OCI-M2 (cell line): ENCODE measurements at regions not wholly inside any gene's neighbourhood (a gene's known extent, or its start where the extent isn't known, plus 50 kb on each side); places are given as distances from the start of the nearest gene placed in this dataset.

ENCODE experiments used
- DNase-seq: peaks from one replicate; lab custom pipeline; 2025; ENCODE audit not compliant: unreplicated experiment; lab: John Stamatoyannopoulos, UW

DNA sequence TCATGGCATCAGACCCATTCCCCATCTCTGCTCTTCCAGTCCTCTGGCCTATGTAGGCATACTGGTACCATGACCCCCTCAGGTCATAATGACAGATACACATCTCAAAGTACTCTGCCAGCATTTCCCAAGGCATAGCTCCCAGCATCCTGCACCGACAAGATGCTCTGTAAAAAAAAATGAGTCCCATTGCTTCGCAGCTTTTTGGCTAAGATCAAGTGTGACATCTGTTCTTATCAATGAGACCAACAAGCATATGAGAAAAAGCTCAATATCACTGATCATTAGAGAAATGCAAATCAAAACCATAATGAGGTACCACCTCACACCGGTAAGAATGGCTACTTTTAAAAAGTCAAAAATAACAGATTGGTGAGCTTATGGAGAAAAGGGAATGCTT is 463.9 kb upstream of the PROK2 start:
- DNase-seq: no peak

DNA sequence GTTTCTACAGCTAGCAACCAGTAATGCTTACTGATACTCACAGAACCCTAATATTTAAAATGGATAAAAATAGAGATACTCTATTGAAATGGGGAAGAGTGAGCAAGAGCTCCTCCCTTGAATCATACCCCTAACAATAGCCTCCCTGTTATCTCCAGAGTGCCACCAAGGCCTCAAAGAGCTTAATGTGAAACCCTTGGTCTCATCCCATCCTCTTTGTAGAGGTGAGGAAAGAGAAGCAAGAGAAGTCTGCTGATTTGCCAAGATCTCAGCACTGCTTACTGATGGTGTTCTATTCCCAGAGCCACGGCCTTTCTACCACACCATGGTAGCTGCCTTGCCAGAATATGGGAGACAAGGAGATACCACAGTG is 463.4 kb upstream of the PROK2 start:
- DNase-seq: no peak

DNA sequence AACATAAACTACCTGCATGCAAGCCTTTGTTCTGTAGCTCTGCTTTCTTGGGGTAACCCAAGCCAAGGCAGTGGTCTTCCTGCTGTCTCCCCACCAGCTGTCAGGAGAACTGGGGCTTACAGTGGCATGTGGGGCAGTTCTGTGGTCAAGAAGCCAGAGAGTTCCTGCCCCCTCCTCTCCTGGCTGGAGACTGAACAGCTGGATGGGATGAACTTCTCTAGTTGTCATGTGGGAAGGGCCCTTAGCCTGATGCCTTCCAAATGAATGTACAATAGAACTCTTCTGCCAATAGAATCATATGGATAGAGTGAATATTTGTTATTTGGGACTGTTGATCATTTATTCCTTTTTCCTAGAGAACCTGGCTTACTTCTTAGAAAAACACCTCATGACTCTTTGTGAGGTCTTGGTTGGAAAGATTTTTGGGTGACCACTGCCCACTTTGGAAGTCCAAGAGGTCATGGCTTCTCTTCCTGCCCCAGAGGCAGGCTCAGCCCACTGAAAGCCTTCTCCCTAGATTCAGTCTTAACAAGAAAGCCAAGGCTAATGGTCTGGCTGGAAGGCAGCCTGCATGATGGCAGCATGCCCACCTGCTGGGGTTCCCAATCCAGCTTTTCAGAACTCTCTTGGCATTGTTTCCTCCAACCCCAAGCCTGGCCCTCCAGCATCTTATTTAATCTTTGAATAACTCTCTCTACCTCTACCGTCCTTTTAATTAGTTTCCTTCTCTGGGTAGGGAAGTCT is 462.9 kb upstream of the PROK2 start:
- DNase-seq: no peak

DNA sequence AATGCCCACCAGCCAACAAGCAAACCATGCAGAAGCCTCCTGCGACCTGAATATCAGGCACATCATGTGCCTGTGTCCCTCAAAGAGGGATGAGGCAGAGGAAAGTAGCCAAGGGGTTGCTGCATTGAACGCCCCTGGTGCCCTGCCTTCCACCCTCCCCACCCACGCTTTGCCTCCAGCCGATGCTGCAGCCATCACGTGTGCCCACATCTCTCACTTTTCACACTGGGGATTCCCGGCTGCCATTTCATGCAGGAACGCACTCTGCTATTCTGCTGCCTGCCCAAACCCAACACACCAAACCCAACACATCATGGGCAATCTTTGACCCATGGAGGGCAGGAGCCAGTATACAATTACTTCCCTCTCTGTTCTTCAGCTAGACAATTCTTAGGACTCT is 462.2 kb upstream of the PROK2 start:
- no peak for DNase-seq

DNA sequence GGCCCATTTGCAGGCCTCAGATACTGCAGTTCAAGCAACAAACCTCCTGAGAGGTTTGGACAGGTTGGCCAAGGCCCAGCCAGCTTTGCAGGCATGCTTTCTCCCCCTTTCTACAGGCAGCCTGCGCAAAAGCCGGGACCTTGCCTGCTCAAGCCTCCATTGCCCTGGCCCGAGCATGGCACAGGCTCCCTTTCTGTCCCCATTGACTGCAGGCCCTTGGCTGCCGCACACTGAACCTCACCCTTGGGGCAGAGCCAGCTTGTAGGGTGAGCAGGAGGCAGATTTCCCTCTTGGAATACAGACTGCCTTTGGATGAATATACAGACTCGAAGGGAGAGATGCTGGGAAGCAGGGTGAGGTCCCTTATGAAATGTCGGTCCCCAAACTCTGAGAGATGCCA is 461.7 kb upstream of the PROK2 start:
- no peak for DNase-seq

DNA sequence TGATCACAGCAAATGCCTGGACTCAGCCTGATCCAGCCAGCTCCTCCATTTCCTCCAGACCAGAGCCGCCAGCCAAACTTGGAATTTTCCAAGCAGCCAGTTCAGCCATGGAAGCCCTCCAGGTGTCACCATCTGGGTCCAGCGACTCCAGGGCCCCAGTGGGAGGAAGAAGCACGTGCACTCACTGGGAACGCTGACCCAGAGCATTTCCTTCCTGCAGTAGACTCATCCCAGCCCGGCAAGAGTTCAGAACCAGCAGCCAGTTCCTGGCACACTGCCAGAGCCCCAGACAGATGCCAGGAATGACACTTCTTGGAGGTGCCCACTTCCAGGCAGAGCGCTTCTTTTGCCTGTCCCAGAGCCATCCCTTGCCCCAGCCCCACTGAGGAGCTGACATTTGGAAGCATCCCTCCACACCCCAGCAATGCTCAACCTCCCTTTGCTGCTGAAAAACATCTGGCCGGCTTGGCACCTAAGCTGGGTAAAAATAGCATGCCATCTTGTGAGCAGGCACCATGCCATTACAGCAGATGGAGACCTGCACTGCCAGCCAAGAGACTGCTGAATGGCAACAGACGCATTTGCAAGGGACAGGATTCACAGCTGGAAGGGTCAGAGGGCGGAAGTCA is 460.3 kb upstream of the PROK2 start:
- no peak for DNase-seq

DNA sequence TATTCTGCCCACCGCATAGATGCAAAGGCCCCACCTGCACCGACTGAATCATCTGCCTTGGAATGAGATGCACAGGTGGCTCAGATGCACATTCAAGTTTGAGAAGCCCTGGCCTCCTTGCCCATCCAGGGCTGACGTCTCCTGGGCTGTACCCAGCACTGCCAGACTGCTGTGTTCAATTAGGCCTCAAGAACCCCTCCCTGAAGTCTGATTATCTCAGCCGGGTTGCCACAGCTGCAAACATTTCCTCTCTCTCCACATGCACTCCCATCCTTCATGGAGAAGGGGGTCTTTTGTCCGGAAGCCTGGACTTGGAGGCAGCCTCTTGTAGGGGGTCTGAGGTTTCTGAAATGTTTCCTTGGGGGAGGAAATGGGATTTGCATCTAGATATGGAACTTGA is 459.4 kb upstream of the PROK2 start:
- no peak for DNase-seq

DNA sequence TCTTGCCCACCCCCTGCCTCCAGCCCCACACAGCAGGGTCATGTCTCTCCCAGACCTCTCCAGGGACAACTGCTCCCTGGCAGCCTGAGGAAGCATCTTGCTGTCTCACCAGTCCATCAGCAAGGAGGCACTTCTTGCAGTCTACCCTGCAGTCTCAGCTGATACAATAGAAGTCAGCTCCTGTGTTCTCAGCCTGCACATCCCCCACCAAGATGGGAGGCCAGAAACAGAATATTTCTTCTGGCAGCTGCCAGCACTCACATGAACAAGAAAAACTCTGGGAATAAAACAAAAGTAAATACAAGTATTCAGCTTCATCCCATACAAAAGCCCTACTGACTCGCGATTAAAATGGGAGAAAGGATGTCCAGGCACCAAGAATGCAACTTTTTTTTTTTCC is 457.4 kb upstream of the PROK2 start:
- no peak for DNase-seq

DNA sequence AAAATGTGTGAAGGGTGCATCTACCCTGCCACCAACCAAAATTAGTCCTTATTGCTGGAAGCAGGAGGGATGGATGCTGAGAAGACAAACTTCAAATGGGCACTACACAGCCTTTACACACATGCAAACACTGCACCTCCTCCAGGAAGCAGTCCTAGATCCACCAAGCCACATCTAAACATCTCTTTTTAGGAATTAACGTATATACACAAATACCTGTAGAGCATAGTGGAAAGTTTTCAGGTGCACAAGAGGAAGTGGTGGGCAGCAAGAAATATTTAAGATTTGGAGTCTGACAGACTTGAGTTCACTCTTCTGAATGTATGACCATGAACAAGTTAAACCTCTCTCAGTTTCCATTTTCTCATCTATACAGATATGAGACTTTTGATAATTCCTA is 456.6 kb upstream of the PROK2 start:
- DNase-seq: no peak

DNA sequence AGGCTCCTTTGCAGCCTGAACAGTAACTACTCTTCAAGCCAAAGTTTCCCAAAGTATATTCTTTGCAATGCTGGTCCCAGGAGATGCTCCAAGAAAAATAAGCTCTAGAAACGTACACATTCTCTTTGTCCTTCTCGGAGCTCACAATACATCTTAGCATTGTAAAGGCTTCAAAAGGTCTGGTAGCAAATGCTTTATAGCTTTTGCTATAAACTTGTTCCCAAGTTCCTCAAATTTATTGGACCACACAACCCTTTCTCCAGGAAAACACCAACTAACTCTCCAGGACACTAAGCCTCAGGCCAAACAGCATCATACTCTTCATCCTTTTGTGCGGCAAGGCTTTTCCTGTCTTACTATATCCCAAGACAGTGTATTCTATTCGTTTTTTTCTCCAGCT is 455.6 kb upstream of the PROK2 start:
- DNase-seq: no peak

DNA sequence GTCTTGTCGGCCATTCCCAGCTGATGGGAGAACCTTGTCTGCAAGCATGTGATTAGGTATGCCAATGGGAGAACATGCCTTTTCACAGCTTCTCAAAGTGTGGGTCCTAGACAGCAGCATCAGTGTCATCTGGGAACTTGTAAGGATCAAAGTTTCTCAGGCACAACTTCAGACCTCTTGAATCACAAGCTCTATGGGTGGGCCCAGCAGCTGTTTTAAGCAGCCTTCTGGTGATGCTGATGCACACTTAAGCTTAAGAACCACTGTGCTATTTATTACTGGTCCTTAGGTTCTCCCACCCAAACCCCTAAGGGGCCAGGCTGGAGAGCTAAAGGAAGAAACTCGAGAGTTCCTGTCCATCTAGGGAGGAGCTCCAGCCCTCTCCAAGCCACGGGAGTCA is 453.9 kb upstream of the PROK2 start:
- no peak for DNase-seq

DNA sequence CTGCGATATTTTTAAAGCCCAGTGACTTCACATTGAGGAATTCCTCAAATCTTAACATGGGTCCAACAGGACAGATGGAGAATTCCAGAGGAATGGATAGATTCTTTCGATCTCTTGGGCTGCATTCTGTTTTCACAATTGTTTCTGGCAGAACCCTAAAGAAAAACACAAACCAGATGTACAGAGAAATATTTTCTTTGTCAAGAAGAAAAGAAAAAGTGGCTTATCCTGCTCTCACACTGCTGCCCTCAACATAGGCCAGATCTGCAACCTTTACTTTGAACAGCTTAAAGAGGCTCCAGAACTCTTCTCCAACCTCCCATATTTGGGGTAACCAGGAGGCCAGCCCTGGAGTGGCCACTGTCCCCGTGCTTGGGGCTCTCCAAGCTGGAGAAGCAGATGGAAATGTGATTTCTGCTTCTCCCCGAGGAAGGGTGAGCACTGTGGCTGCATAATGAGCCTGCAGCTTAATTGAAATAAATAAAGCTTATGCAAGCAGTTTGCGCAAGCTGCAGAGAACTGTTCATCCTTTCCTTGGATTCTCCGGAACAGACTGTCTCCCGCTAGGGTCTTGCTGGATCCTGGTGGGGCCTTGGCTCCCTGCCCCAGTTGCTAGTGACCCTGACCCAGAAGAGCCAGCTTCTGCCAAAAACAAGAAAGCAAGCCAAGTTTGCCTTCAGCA is 453.2 kb upstream of the PROK2 start:
- no peak for DNase-seq

DNA sequence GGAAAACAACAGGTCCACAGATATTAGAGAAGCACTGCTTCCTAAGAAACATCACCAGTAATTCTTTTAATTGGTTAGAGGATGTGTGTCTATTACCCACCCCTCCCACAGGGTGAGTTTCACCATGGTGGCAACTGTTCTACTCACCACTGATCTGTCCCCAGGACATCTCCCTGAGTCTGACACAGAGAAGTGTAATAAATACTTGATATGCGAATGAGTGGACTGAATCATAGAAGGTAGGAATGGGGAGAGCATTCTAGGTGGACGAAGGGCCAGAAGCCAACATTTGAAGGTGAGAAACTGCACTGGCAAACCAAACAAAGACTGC is 452.7 kb upstream of the PROK2 start:
- DNase-seq: no peak

DNA sequence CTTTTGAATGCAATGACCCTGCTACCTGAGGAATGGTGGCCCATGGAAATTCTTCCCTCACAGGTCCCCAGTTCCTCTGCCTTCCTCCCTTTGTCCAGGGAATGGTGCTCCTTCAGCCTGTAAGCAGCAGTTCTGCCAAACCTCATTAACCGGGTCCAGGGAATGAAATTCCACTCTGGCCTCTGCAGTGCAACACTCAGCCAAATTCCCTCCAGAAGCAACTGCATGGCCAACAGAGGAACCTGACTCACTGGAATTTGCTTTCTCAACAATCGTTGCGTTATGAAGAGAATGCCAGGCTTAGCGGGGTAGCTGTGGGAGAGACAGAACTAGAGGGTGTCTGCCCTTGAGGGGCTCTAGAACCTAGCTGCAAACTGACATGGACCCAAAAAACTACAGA is 449.4 kb upstream of the PROK2 start:
- DNase-seq: no peak

DNA sequence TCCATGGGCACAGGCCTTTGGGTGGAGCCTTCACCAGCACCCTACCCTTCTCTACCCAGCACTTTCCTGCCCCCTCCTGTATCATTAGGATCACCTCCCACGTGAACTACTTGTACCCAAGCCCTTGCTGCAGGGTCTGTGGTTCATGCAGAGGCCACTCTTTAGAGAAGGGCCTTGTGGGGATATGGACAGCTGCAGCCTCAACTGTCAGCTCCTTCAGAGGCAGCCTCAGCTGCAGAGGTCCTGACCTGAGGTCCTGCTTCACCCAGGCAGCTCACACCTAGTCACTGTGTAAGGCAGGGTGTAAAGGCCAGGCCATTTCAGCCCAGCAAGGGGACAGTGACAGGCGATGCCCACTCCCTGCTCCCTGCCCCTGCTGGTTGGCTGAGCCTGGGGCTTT is 448.6 kb upstream of the PROK2 start:
- DNase-seq: no peak

DNA sequence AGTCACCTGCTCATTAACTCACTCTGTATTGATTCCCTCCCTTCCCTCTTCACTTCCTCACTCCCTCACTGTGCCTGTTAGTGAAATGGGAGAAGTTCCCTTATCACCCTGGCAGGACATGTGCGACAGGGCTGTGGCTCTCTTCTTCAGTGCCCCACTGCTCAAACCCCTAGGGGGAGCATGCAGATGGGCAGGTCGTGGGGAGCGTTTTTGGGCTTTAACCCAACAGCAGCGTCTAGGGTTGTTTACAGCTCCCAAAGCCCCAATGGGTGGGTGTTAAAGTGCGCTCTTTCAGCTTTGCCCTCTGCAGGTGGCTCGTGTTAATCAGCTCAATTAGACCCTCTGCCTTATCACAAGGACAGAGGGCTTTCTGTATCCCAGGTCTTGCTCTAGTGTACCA is 447.8 kb upstream of the PROK2 start:
- peak; percentile 12 for DNase-seq

DNA sequence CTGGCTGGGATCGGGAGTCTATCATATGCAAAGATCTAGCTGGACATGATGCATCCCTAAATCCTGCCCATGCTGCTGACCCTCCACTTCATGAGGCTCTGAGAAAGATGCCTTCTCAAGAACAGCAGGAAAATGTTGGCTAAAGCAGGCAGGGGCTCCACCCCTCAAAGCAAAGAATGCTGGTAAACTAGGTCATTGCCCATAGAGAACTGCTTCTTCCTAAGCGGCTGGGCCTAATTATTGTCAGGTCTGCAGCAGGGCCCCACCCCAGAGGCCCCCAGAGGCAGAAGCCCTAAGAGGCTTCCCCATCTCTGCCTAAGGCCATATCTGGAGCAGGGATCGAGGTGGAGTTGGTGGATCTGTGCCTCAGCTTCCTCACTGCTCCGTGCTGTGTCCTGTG is 447.4 kb upstream of the PROK2 start:
- no peak for DNase-seq

DNA sequence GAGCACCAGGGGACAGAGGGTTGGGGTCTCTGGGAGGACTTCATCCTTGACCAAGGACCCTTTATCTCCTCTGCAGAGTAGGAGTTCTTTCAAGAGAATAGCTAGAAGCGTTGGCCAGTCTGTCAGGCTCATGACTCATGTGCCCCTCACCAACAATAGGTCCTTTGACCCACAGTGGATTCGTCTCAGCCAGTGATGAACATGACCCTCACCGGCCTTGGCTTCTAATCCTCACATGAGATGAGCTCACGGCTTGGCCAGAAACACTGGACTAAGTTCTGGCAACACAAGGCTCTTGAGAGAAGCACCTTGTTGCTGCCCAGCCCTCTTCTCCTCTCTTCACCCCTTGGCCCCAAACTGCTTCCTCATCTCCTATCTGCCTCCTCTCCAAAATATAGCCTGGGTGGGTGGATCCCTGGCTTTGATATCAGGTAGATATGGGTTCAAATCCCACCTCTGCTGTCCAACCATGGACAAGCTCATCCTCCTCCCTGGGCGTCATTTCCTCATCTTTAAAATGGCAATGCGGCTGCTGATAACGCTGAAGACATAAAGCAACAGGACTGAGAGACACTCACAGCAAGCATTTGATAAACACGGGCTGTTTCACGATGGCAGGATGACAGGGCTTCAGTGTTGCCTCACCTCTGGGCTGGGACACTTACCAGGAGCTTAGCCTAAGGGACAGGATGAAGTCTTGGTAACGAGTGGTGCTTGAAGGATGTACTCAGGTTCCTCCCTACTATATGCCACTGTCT is 446.7 kb upstream of the PROK2 start:
- no peak for DNase-seq

DNA sequence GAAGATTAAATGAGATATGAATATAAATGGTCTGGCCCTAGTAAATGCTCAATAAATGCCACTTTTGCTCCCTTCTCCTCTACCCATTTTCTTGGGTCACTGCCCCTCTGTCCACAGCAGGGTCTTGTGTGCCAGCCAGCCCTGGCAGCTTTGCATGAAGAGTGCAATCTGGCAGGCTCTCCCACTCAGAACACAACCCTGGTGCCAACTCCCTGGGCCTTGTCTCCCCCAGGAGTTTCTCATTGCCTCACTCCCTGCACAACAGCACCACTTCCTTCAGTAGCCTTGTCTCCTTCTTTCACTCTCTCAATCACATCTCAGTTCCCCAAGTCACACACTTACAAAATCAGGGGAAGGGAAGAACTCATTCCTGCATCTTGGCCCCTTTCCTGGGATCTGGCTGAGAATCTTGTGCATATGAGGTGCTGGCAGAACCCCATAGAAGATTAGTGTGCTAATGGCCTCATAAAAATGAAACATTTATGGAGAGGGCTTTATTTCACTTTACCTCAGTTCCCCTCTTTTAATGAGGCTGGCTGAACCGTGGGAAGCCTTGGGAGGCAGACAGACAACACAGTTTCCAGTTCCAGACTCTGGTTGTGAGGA is 445.9 kb upstream of the PROK2 start:
- DNase-seq: no peak

DNA sequence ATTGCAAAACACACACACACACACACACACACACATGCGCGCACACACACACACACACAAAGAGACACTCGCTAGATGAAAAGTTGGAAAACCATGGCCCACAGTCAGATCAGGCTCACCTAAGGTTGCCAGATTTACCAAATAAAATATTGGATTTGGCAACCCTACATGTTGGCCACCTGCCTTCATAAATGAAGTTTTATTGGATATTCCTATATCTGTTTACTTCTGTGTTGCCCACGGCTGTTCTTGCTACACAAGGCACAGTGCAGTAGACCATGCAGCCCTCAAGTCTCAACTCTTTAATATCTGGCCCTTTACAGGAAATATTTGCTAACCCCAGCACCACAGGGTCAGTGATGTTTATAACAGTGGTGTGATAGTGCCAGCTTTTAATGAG is 445.0 kb upstream of the PROK2 start:
- no peak for DNase-seq

DNA sequence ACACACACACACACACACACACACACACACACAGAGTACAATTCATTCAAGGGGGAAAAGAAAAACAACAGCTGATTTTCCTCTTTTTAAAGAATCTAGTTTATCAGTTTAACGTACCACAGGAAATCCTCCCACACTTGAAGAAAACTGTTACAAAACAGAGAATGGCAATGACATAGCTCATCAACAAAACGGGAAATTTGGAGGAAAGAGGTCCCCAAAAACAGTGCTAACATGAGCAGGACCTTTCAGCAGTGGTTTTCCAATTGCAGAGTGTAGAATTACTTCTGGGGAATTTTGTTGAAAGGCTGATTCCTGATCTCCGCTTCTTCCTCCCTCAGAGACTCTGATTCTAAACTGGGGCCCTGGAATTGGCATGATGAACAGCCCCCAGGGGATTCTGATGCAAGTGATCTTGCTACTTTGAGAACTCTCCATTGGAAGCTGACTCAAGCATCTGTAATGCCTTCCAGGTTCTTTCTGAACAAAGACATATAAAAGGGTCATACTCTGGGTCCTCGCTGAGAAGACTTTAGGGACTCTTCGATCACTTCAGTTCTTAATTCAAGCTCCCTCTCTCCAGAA is 442.6 kb upstream of the PROK2 start:
- DNase-seq: no peak
